Endothelial cell of umbilical vein (primary cell): ENCODE measurements at regions not wholly inside any gene's neighbourhood (a gene's known extent, or its start where the extent isn't known, plus 50 kb on each side); places are given as distances from the start of the nearest gene placed in this dataset.

Experiments
- CTCF ChIP-seq, 2 donors: IDR thresholded peaks; 1 replicate in 1 of 2; 2 replicates in 1 of 2; pipeline ENCODE4 v1.5.1; 2011; ENCODE audit warnings: low read length in 2 of 2, mild to moderate bottlenecking in 2 of 2, moderate library complexity in 2 of 2, control low read depth in 1 of 2, inconsistent platforms in 1 of 2, low read depth in 1 of 2; ENCODE audit not compliant: insufficient read depth in 1 of 2; ENCODE audit errors: extremely low read depth in 1 of 2
- EZH2 ChIP-seq: IDR thresholded peaks from 2 replicates; pipeline ENCODE4 v1.6.1; 2012; ENCODE audit warnings: borderline replicate concordance, low read depth, mild to moderate bottlenecking, moderate library complexity, low read length, inconsistent platforms; ENCODE audit not compliant: severe bottlenecking
- JUN ChIP-seq: IDR thresholded peaks from 2 replicates; pipeline ENCODE4 v1.6.1; 2011; ENCODE audit warnings: borderline replicate concordance, low read depth; ENCODE audit not compliant: insufficient read length, insufficient read depth
- MAX ChIP-seq: IDR thresholded peaks from 2 replicates; pipeline ENCODE4 v1.6.1; 2011; ENCODE audit not compliant: insufficient read depth, insufficient read length
- POLR2A ChIP-seq: IDR thresholded peaks from 2 replicates; pipeline ENCODE4 v1.6.1; 2012; ENCODE audit warnings: low read depth, mild to moderate bottlenecking, control low read depth, low read length
- POLR2AphosphoS5 ChIP-seq: IDR thresholded peaks from 2 replicates; pipeline ENCODE4 v1.6.1; 2012; ENCODE audit warnings: low read depth, mild to moderate bottlenecking, control low read depth, low read length, moderate library complexity; ENCODE audit not compliant: insufficient read depth

DNA sequence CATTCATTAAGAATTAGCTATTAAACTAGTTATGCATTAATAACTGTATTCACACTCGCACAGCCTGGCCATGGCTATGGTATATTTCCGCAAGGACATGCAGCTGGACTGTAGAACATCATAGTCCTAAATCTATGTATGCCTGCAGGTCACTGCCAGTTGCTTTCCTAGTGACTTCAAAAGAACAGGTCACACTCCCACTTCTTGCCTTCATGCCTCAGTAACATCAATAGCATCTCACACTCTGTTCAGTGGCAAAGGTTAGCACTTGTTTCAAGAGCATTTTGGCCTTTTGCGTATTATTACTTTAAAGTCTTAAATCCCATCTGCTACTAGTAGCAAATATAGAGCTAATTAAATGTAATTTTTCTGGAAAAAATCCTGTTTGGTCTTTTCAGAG, 131.4 kb upstream of the DCC start:
- TF ChIP-seq JUN (no peak), CTCF (IDR thresholded peaks at IDR 0.05; ENCODE audit: extremely low read depth in 1 of 2, insufficient read depth in 1 of 2, low read depth in 1 of 2, low read length in 2 of 2) (no peak), EZH2 (no peak), POLR2AphosphoS5 (no peak), POLR2A (no peak), MAX (no peak)
